GM12892 (cell line): ENCODE measurements at regions not wholly inside any gene's neighbourhood (a gene's known extent, or its start where the extent isn't known, plus 50 kb on each side); places are given as distances from the start of the nearest gene placed in this dataset.
"Not testable (repeated sequence)": the region's sequence is repeated elsewhere in the genome, so short reads cannot be mapped to it uniquely, and the experiment has no call there.

ENCODE experiments used
- DNase-seq: peaks from one replicate; pipeline ENCODE4 v3.0.0; 2011; ENCODE audit not compliant: insufficient read length
- FAIRE-seq: peaks from 2 replicates; lab custom pipeline; 2011; peaks lifted over from hg19 to GRCh38; lab: Jason Lieb, UNC
- POLR2A ChIP-seq: IDR thresholded peaks from 2 replicates; pipeline ENCODE4 v1.6.1; 2011; ENCODE audit warnings: low read depth, low read length, control low read depth
- POLR2AphosphoS5 ChIP-seq: IDR thresholded peaks from 2 replicates; pipeline ENCODE4 v1.6.1; 2011; ENCODE audit warnings: low read depth, low read length, control low read depth
- TAF1 ChIP-seq: IDR thresholded peaks from 2 replicates; pipeline ENCODE4 v1.6.1; 2011; ENCODE audit warnings: low read depth, mild to moderate bottlenecking, control low read depth, low read length, borderline replicate concordance

GRCh38 chr9:41022365-41022764 lies 106.1 kb downstream of the FOXD4L6 start:
- not testable (repeated sequence) for DNase-seq, FAIRE-seq

GRCh38 chr9:41019858-41020562 lies 108.5 kb downstream of the FOXD4L6 start:
- not testable (repeated sequence) for FAIRE-seq, DNase-seq

GRCh38 chr9:41018948-41019347 lies 109.5 kb downstream of the FOXD4L6 start:
- not testable (repeated sequence) for FAIRE-seq

GRCh38 chr9:41016699-41017098 lies 111.8 kb downstream of the FOXD4L6 start:
- not testable (repeated sequence) for FAIRE-seq, DNase-seq

More at GRCh38 chr9:41018948-41019347, 109.5 kb downstream of the FOXD4L6 start:
- not testable (repeated sequence) for DNase-seq

GRCh38 chr9:40999952-41000700 lies 128.4 kb downstream of the FOXD4L6 start:
- not testable (repeated sequence) for DNase-seq, FAIRE-seq

GRCh38 chr9:40995490-40995889 lies 133.0 kb downstream of the FOXD4L6 start:
- DNase-seq, FAIRE-seq: not testable (repeated sequence)

- FAIRE-seq = not testable (repeated sequence)
Observed at GRCh38 chr9:40993842-40994241, 134.6 kb downstream of the FOXD4L6 start.

GRCh38 chr9:40993375-40993774 lies 135.1 kb downstream of the FOXD4L6 start:
- DNase-seq, FAIRE-seq: not testable (repeated sequence)

More at GRCh38 chr9:40993842-40994241, 134.6 kb downstream of the FOXD4L6 start:
- not testable (repeated sequence) for DNase-seq

- not testable (repeated sequence) for FAIRE-seq
- DNase-seq = peak; percentile 2
Observed at GRCh38 chr9:40992472-40992821, 136.0 kb downstream of the FOXD4L6 start.

GRCh38 chr9:40991741-40992471 lies 136.6 kb downstream of the FOXD4L6 start:
- DNase-seq = peak; percentile 63
- FAIRE-seq = not testable (repeated sequence)
- TF ChIP-seq TAF1 = peak; percentile 97
- peak; percentile 89 for TF ChIP-seq POLR2AphosphoS5
- peak; percentile 92 for TF ChIP-seq POLR2A

- DNase-seq, FAIRE-seq: not testable (repeated sequence)
Observed at GRCh38 chr9:40991100-40991740, 137.3 kb downstream of the FOXD4L6 start.

- DNase-seq = not testable (repeated sequence)
Observed at GRCh38 chr9:40986332-40986731, 142.1 kb downstream of the FOXD4L6 start.

GRCh38 chr9:40975351-40975750 lies 153.1 kb downstream of the FOXD4L6 start:
- FAIRE-seq, DNase-seq: not testable (repeated sequence)

More at GRCh38 chr9:40986332-40986731, 142.1 kb downstream of the FOXD4L6 start:
- not testable (repeated sequence) for FAIRE-seq

- FAIRE-seq, DNase-seq: not testable (repeated sequence)
Observed at GRCh38 chr9:40974912-40975311, 153.6 kb downstream of the FOXD4L6 start.

GRCh38 chr9:40971773-40972172 lies 156.7 kb downstream of the FOXD4L6 start:
- not testable (repeated sequence) for FAIRE-seq, DNase-seq

GRCh38 chr9:40970340-40970739 lies 158.1 kb downstream of the FOXD4L6 start:
- FAIRE-seq, DNase-seq: not testable (repeated sequence)

- not testable (repeated sequence) for FAIRE-seq, DNase-seq
Observed at GRCh38 chr9:40962461-40962860, 166.0 kb downstream of the FOXD4L6 start.

GRCh38 chr9:40951876-40952494 lies 176.5 kb downstream of the FOXD4L6 start:
- FAIRE-seq, DNase-seq: not testable (repeated sequence)
